ENCODE measurements at regions not wholly inside any gene's neighbourhood (a gene's known extent, or its start where the extent isn't known, plus 50 kb on each side); places are given as distances from the start of the nearest gene placed in this dataset.
A peak's percentile ranks its signal among the peaks of the same experiment; 100 is the strongest.

DNA sequence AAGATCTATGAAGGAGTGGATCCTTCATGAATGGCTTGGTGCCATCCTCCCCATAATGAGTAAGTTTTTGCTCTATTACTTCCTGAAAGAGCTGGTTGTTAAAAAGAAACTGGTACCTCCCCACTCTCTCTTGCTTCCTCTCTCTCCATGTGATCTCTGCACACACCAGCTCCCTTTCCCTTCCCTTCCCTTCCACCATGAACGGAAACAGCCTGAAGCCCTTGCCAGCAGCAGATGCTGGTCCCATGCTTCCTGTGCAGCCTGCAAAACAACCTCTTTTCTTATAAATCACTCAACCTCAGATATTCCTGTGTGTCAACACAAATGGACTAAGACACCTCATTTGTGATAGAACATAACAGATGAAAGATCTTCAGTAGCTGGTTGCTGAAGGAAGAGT is 303.5 kb upstream of the ACVR2A start:
- FAIRE-seq: peak; percentile 13
- DNase-seq (ENCODE audit: low read depth): no peak
- no peaks in the 10 kb centered on the region for H3K36me3 ChIP-seq (ENCODE audit: control insufficient read depth, insufficient read depth, low read length)

GRCh38 chr2:147538821-147539220 is 306.0 kb upstream of the ACVR2A start:
- FAIRE-seq: no peak
- TF ChIP-seq, protein P1, sequence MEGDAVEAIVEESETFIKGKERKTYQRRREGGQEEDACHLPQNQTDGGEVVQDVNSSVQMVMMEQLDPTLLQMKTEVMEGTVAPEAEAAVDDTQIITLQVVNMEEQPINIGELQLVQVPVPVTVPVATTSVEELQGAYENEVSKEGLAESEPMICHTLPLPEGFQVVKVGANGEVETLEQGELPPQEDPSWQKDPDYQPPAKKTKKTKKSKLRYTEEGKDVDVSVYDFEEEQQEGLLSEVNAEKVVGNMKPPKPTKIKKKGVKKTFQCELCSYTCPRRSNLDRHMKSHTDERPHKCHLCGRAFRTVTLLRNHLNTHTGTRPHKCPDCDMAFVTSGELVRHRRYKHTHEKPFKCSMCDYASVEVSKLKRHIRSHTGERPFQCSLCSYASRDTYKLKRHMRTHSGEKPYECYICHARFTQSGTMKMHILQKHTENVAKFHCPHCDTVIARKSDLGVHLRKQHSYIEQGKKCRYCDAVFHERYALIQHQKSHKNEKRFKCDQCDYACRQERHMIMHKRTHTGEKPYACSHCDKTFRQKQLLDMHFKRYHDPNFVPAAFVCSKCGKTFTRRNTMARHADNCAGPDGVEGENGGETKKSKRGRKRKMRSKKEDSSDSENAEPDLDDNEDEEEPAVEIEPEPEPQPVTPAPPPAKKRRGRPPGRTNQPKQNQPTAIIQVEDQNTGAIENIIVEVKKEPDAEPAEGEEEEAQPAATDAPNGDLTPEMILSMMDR (IDR thresholded peaks at IDR 0.05; ENCODE audit: insufficient read depth, low read length, severe bottlenecking): no peak
- Histone ChIP-seq H3K36me3 (ENCODE audit: control insufficient read depth, insufficient read depth, low read length) (no peaks in the 10 kb centered on the region), H3K27me3 (ENCODE audit: control insufficient read depth, insufficient read depth, low read length) (no peaks in the 10 kb centered on the region), H3K4me3 (ENCODE audit: low read depth, low read length) (no peak overlapping the region)
- no peak for DNase-seq (ENCODE audit: low read depth)

More for the DNA sequence above, 303.5 kb upstream of the ACVR2A start:
- no peaks in the 10 kb centered on the region for H3K27me3 ChIP-seq (ENCODE audit: control insufficient read depth, insufficient read depth, low read length)
- TF ChIP-seq, protein P1 (IDR thresholded peaks at IDR 0.05; ENCODE audit: insufficient read depth, low read length, severe bottlenecking): no peak
- H3K4me3 ChIP-seq (ENCODE audit: low read depth, low read length): no peak overlapping the region

DNA sequence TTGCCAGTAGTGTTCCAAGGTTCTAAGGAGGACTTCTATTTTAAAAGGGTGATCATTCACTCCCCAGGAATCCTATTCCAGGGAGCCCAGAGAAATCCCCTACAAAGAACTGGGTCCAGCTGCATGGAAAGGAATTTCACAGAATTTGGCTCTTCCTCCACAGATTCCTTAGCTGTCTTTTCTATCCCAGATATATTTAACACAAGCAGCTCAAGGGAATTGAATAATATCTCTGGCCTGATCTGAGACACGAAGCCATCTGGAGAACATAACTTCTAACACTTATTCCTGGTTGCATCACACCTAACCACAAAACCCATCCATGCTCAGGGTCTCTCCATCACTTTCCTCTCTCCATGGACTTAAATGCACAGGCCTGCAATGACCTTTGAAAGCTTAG is 306.7 kb upstream of the ACVR2A start:
- TF ChIP-seq, protein P1 (IDR thresholded peaks at IDR 0.05; ENCODE audit: insufficient read depth, low read length, severe bottlenecking): no peak
- DNase-seq (ENCODE audit: low read depth) (no peak), FAIRE-seq (no peak)
- Histone ChIP-seq H3K27me3 (ENCODE audit: control insufficient read depth, insufficient read depth, low read length) (no peaks in the 10 kb centered on the region), H3K4me3 (ENCODE audit: low read depth, low read length) (no peak overlapping the region), H3K36me3 (ENCODE audit: control insufficient read depth, insufficient read depth, low read length) (no peaks in the 10 kb centered on the region)

DNA sequence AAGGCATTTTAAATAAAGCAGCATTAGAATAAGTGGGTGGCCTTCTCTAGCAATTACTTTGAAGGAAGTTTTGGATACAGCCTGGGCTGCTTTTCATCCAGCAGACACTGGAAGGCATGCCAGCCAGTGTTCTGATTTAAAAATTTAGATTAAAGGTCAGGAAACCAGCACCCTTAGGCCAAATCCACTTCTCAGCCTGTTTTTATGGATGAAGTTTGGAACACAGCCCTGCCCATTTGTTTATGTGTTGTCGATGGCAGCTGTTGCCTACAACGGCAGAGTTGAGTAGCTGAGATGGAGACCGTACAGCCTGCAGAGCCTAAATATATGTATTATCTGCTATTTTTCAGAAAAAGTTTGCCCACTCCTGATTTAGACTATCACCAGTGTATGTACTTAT is 313.6 kb upstream of the ACVR2A start:
- no peak for DNase-seq (ENCODE audit: low read depth)
- Histone ChIP-seq H3K36me3 (ENCODE audit: control insufficient read depth, insufficient read depth, low read length) (no peaks in the 10 kb centered on the region), H3K4me3 (ENCODE audit: low read depth, low read length) (no peak overlapping the region), H3K27me3 (ENCODE audit: control insufficient read depth, insufficient read depth, low read length) (no peaks in the 10 kb centered on the region)
- no peak for FAIRE-seq
- TF ChIP-seq, protein P1 (IDR thresholded peaks at IDR 0.05; ENCODE audit: insufficient read depth, low read length, severe bottlenecking): no peak

GRCh38 chr2:147530033-147530432 is 314.8 kb upstream of the ACVR2A start:
- DNase-seq (ENCODE audit: low read depth): peak; percentile 59
- Histone ChIP-seq H3K4me3 (ENCODE audit: low read depth, low read length) (no peak overlapping the region), H3K27me3 (ENCODE audit: control insufficient read depth, insufficient read depth, low read length) (no peaks in the 10 kb centered on the region), H3K36me3 (ENCODE audit: control insufficient read depth, insufficient read depth, low read length) (no peaks in the 10 kb centered on the region)
- TF ChIP-seq, protein P1 (IDR thresholded peaks at IDR 0.05; ENCODE audit: insufficient read depth, low read length, severe bottlenecking): no peak
- no peak for FAIRE-seq

- Histone ChIP-seq H3K36me3 (ENCODE audit: control insufficient read depth, insufficient read depth, low read length) (no peaks in the 10 kb centered on the region), H3K4me3 (ENCODE audit: low read depth, low read length) (no peak overlapping the region), H3K27me3 (ENCODE audit: control insufficient read depth, insufficient read depth, low read length) (no peaks in the 10 kb centered on the region)
- TF ChIP-seq, protein P1 (IDR thresholded peaks at IDR 0.05; ENCODE audit: insufficient read depth, low read length, severe bottlenecking): no peak
- FAIRE-seq: no peak
- peak; percentile 75 for DNase-seq (ENCODE audit: low read depth)
Observed at GRCh38 chr2:147525819-147526489, 318.9 kb upstream of the ACVR2A start.

Measured in bronchial epithelial cell (primary cell).